ENCODE measurements at regions not wholly inside any gene's neighbourhood (a gene's known extent, or its start where the extent isn't known, plus 50 kb on each side); places are given as distances from the start of the nearest gene placed in this dataset.

- Histone ChIP-seq H3K9ac (ENCODE audit: low read depth in 1 of 2, low read length in 2 of 2) (no peak overlapping the region), H3K27me3 (ENCODE audit: control insufficient read depth in 2 of 2, insufficient read depth in 2 of 2, low read length in 2 of 2) (no peaks in the 10 kb centered on the region), H3K4me3 (ENCODE audit: low read length in 2 of 2) (no peak overlapping the region), H3K27ac (ENCODE audit: low read depth in 2 of 2, low read length in 2 of 2) (no peak overlapping the region), H3K4me1 (ENCODE audit: control insufficient read depth in 2 of 2, insufficient read depth in 2 of 2, low read length in 2 of 2) (no peaks in the 10 kb centered on the region), H3K36me3 (ENCODE audit: control insufficient read depth in 2 of 2, insufficient read depth in 2 of 2, low read length in 2 of 2) (no peaks in the 10 kb centered on the region), H3K9me3 (ENCODE audit: control insufficient read depth in 2 of 2, low read length in 2 of 2) (peaks cover 0 to 2% of the 10 kb centered on the region in 2 donors)
Measured at GRCh38 chr1:13945856-13946255, 245.9 kb downstream of the PRDM2 start.

- H3K27ac ChIP-seq (ENCODE audit: low read depth in 2 of 2, low read length in 2 of 2) = no peak overlapping the region
- no peaks in the 10 kb centered on the region for H3K4me1 ChIP-seq (ENCODE audit: control insufficient read depth in 2 of 2, insufficient read depth in 2 of 2, low read length in 2 of 2)
- H3K9ac ChIP-seq (ENCODE audit: low read depth in 1 of 2, low read length in 2 of 2) = no peak overlapping the region
- H3K4me3 ChIP-seq (ENCODE audit: low read length in 2 of 2) = no peak overlapping the region
- no peaks in the 10 kb centered on the region for H3K27me3 ChIP-seq (ENCODE audit: control insufficient read depth in 2 of 2, insufficient read depth in 2 of 2, low read length in 2 of 2)
- H3K36me3 ChIP-seq (ENCODE audit: control insufficient read depth in 2 of 2, insufficient read depth in 2 of 2, low read length in 2 of 2) = no peaks in the 10 kb centered on the region
- H3K9me3 ChIP-seq (ENCODE audit: control insufficient read depth in 2 of 2, low read length in 2 of 2) = peaks cover 0 to 2% of the 10 kb centered on the region in 2 donors
Measured at GRCh38 chr1:13947658-13948057, 247.7 kb downstream of the PRDM2 start.

GRCh38 chr1:13948396-13948795 lies 248.4 kb downstream of the PRDM2 start:
- Histone ChIP-seq H3K4me3 (ENCODE audit: low read length in 2 of 2) (no peak overlapping the region), H3K4me1 (ENCODE audit: control insufficient read depth in 2 of 2, insufficient read depth in 2 of 2, low read length in 2 of 2) (no peaks in the 10 kb centered on the region), H3K36me3 (ENCODE audit: control insufficient read depth in 2 of 2, insufficient read depth in 2 of 2, low read length in 2 of 2) (no peaks in the 10 kb centered on the region), H3K27ac (ENCODE audit: low read depth in 2 of 2, low read length in 2 of 2) (no peak overlapping the region), H3K9ac (ENCODE audit: low read depth in 1 of 2, low read length in 2 of 2) (no peak overlapping the region), H3K27me3 (ENCODE audit: control insufficient read depth in 2 of 2, insufficient read depth in 2 of 2, low read length in 2 of 2) (no peaks in the 10 kb centered on the region), H3K9me3 (ENCODE audit: control insufficient read depth in 2 of 2, low read length in 2 of 2) (no peaks in the 10 kb centered on the region)

- no peak overlapping the region for H3K9ac ChIP-seq (ENCODE audit: low read depth in 1 of 2, low read length in 2 of 2)
- no peak overlapping the region for H3K27ac ChIP-seq (ENCODE audit: low read depth in 2 of 2, low read length in 2 of 2)
- H3K4me1 ChIP-seq (ENCODE audit: control insufficient read depth in 2 of 2, insufficient read depth in 2 of 2, low read length in 2 of 2) = no peaks in the 10 kb centered on the region
- no peaks in the 10 kb centered on the region for H3K27me3 ChIP-seq (ENCODE audit: control insufficient read depth in 2 of 2, insufficient read depth in 2 of 2, low read length in 2 of 2)
- no peak overlapping the region for H3K4me3 ChIP-seq (ENCODE audit: low read length in 2 of 2)
- H3K9me3 ChIP-seq (ENCODE audit: control insufficient read depth in 2 of 2, low read length in 2 of 2) = no peaks in the 10 kb centered on the region
- H3K36me3 ChIP-seq (ENCODE audit: control insufficient read depth in 2 of 2, insufficient read depth in 2 of 2, low read length in 2 of 2) = no peaks in the 10 kb centered on the region
Measured at GRCh38 chr1:13948888-13949391, 249.0 kb downstream of the PRDM2 start.

- Histone ChIP-seq H3K4me1 (ENCODE audit: control insufficient read depth in 2 of 2, insufficient read depth in 2 of 2, low read length in 2 of 2) (no peaks in the 10 kb centered on the region), H3K9ac (ENCODE audit: low read depth in 1 of 2, low read length in 2 of 2) (no peak overlapping the region), H3K9me3 (ENCODE audit: control insufficient read depth in 2 of 2, low read length in 2 of 2) (no peaks in the 10 kb centered on the region), H3K4me3 (ENCODE audit: low read length in 2 of 2) (no peak overlapping the region), H3K27ac (ENCODE audit: low read depth in 2 of 2, low read length in 2 of 2) (no peak overlapping the region), H3K27me3 (ENCODE audit: control insufficient read depth in 2 of 2, insufficient read depth in 2 of 2, low read length in 2 of 2) (no peaks in the 10 kb centered on the region), H3K36me3 (ENCODE audit: control insufficient read depth in 2 of 2, insufficient read depth in 2 of 2, low read length in 2 of 2) (no peaks in the 10 kb centered on the region)
Measured at GRCh38 chr1:13949546-13949945, 249.6 kb downstream of the PRDM2 start.

GRCh38 chr1:13950637-13951036 lies 250.6 kb downstream of the PRDM2 start:
- Histone ChIP-seq H3K4me1 (ENCODE audit: control insufficient read depth in 2 of 2, insufficient read depth in 2 of 2, low read length in 2 of 2) (no peaks in the 10 kb centered on the region), H3K36me3 (ENCODE audit: control insufficient read depth in 2 of 2, insufficient read depth in 2 of 2, low read length in 2 of 2) (no peaks in the 10 kb centered on the region), H3K9me3 (ENCODE audit: control insufficient read depth in 2 of 2, low read length in 2 of 2) (no peaks in the 10 kb centered on the region), H3K9ac (ENCODE audit: low read depth in 1 of 2, low read length in 2 of 2) (no peak overlapping the region), H3K27ac (ENCODE audit: low read depth in 2 of 2, low read length in 2 of 2) (no peak overlapping the region), H3K4me3 (ENCODE audit: low read length in 2 of 2) (no peak overlapping the region), H3K27me3 (ENCODE audit: control insufficient read depth in 2 of 2, insufficient read depth in 2 of 2, low read length in 2 of 2) (no peaks in the 10 kb centered on the region)

- Histone ChIP-seq H3K4me1 (ENCODE audit: control insufficient read depth in 2 of 2, insufficient read depth in 2 of 2, low read length in 2 of 2) (no peaks in the 10 kb centered on the region), H3K36me3 (ENCODE audit: control insufficient read depth in 2 of 2, insufficient read depth in 2 of 2, low read length in 2 of 2) (no peaks in the 10 kb centered on the region), H3K27ac (ENCODE audit: low read depth in 2 of 2, low read length in 2 of 2) (no peak overlapping the region), H3K4me3 (ENCODE audit: low read length in 2 of 2) (no peak overlapping the region), H3K27me3 (ENCODE audit: control insufficient read depth in 2 of 2, insufficient read depth in 2 of 2, low read length in 2 of 2) (no peaks in the 10 kb centered on the region), H3K9me3 (ENCODE audit: control insufficient read depth in 2 of 2, low read length in 2 of 2) (no peaks in the 10 kb centered on the region), H3K9ac (ENCODE audit: low read depth in 1 of 2, low read length in 2 of 2) (no peak overlapping the region)
Measured at GRCh38 chr1:13951793-13952751, 252.1 kb downstream of the PRDM2 start.

- Histone ChIP-seq H3K4me1 (ENCODE audit: control insufficient read depth in 2 of 2, insufficient read depth in 2 of 2, low read length in 2 of 2) (no peaks in the 10 kb centered on the region), H3K27me3 (ENCODE audit: control insufficient read depth in 2 of 2, insufficient read depth in 2 of 2, low read length in 2 of 2) (no peaks in the 10 kb centered on the region), H3K9me3 (ENCODE audit: control insufficient read depth in 2 of 2, low read length in 2 of 2) (no peaks in the 10 kb centered on the region), H3K4me3 (ENCODE audit: low read length in 2 of 2) (no peak overlapping the region), H3K27ac (ENCODE audit: low read depth in 2 of 2, low read length in 2 of 2) (no peak overlapping the region), H3K9ac (ENCODE audit: low read depth in 1 of 2, low read length in 2 of 2) (no peak overlapping the region), H3K36me3 (ENCODE audit: control insufficient read depth in 2 of 2, insufficient read depth in 2 of 2, low read length in 2 of 2) (no peaks in the 10 kb centered on the region)
Measured at GRCh38 chr1:13952985-13953384, 253.0 kb downstream of the PRDM2 start.

- Histone ChIP-seq H3K9me3 (ENCODE audit: control insufficient read depth in 2 of 2, low read length in 2 of 2) (no peaks in the 10 kb centered on the region), H3K4me3 (ENCODE audit: low read length in 2 of 2) (no peak overlapping the region), H3K4me1 (ENCODE audit: control insufficient read depth in 2 of 2, insufficient read depth in 2 of 2, low read length in 2 of 2) (no peaks in the 10 kb centered on the region), H3K9ac (ENCODE audit: low read depth in 1 of 2, low read length in 2 of 2) (no peak overlapping the region), H3K36me3 (ENCODE audit: control insufficient read depth in 2 of 2, insufficient read depth in 2 of 2, low read length in 2 of 2) (no peaks in the 10 kb centered on the region), H3K27ac (ENCODE audit: low read depth in 2 of 2, low read length in 2 of 2) (no peak overlapping the region), H3K27me3 (ENCODE audit: control insufficient read depth in 2 of 2, insufficient read depth in 2 of 2, low read length in 2 of 2) (no peaks in the 10 kb centered on the region)
Measured at GRCh38 chr1:13956393-13956792, 256.4 kb downstream of the PRDM2 start.

- Histone ChIP-seq H3K9ac (ENCODE audit: low read depth in 1 of 2, low read length in 2 of 2) (no peak overlapping the region), H3K27me3 (ENCODE audit: control insufficient read depth in 2 of 2, insufficient read depth in 2 of 2, low read length in 2 of 2) (no peaks in the 10 kb centered on the region), H3K36me3 (ENCODE audit: control insufficient read depth in 2 of 2, insufficient read depth in 2 of 2, low read length in 2 of 2) (no peaks in the 10 kb centered on the region), H3K4me3 (ENCODE audit: low read length in 2 of 2) (no peak overlapping the region), H3K9me3 (ENCODE audit: control insufficient read depth in 2 of 2, low read length in 2 of 2) (no peaks in the 10 kb centered on the region), H3K4me1 (ENCODE audit: control insufficient read depth in 2 of 2, insufficient read depth in 2 of 2, low read length in 2 of 2) (no peaks in the 10 kb centered on the region), H3K27ac (ENCODE audit: low read depth in 2 of 2, low read length in 2 of 2) (no peak overlapping the region)
Measured at GRCh38 chr1:13960375-13960987, 260.5 kb downstream of the PRDM2 start.
